ENCODE measurements at regions not wholly inside any gene's neighbourhood (a gene's known extent, or its start where the extent isn't known, plus 50 kb on each side); places are given as distances from the start of the nearest gene placed in this dataset.

GRCh38 chr5:104706600-104706999 lies 1144.0 kb upstream of the NUDT12 start:
- ChIA-PET CTCF (no interaction called here), POLR2A (no interaction called here)
- FAIRE-seq (no peak), DNase-seq (ENCODE audit: low read depth, low spot score) (no peak)
- TF ChIP-seq CTCF (IDR thresholded peaks at IDR 0.05; ENCODE audit: extremely low read depth in 1 of 2, insufficient read depth in 1 of 2, low read depth in 1 of 2, low read length in 2 of 2) (no peak), POLR2AphosphoS5 (IDR thresholded peaks at IDR 0.05; ENCODE audit: insufficient read depth, low read depth, low read length) (no peak), JUN (IDR thresholded peaks at IDR 0.05; ENCODE audit: borderline replicate concordance, insufficient read depth, insufficient read length, low read depth) (no peak), FOS (IDR thresholded peaks at IDR 0.05; ENCODE audit: borderline replicate concordance, insufficient read depth, low read length) (no peak), MYC (IDR thresholded peaks at IDR 0.05; ENCODE audit: low read depth, low read length) (no peak), POLR2A (IDR thresholded peaks at IDR 0.05; ENCODE audit: low read depth, low read length) (no peak), MAX (IDR thresholded peaks at IDR 0.05; ENCODE audit: insufficient read depth, insufficient read length) (no peak), EZH2 (IDR thresholded peaks at IDR 0.05; ENCODE audit: borderline replicate concordance, low read depth, low read length, severe bottlenecking) (no peak), GATA2 (IDR thresholded peaks at IDR 0.05; ENCODE audit: insufficient read depth, insufficient read length, low read depth, low read length) (no peak)
- Histone ChIP-seq H3K4me1 (ENCODE audit: control insufficient read depth, extremely low read depth, insufficient read depth, low read length) (peaks cover 26% of the 10 kb centered on the region), H2AFZ (ENCODE audit: low read depth, low read length) (no peak overlapping the region), H3K27ac (ENCODE audit: insufficient read depth, low read depth, low read length) (peak overlapping the region; percentile 67), H3K79me2 (ENCODE audit: control insufficient read depth, insufficient read depth, low read length) (no peaks in the 10 kb centered on the region), H3K9me3 (replicated peaks; ENCODE audit: control insufficient read depth, insufficient read depth, low read length) (no peaks in the 10 kb centered on the region), H3K9ac (replicated peaks; ENCODE audit: extremely low read depth, insufficient read depth, low read length) (no peak overlapping the region), H3K9me1 (replicated peaks; ENCODE audit: control insufficient read depth, extremely low read depth, insufficient read depth, low read length) (no peaks in the 10 kb centered on the region), H3K27me3 (ENCODE audit: control insufficient read depth in 2 of 2, insufficient read depth in 2 of 2, low read length in 2 of 2) (no peaks in the 10 kb centered on the region), H3K36me3 (ENCODE audit: control insufficient read depth in 2 of 2, extremely low read depth in 1 of 2, insufficient read depth in 2 of 2, low read length in 2 of 2) (no peaks in the 10 kb centered on the region), H3K4me2 (ENCODE audit: insufficient read depth, low read length) (no peak overlapping the region), H3K4me3 (replicated peaks in 1 of 3; ENCODE audit: insufficient read depth in 1 of 3, low read depth in 1 of 3, low read length in 3 of 3) (no peak overlapping the region), H4K20me1 (replicated peaks; ENCODE audit: control insufficient read depth, extremely low read depth, insufficient read depth, low read length) (no peaks in the 10 kb centered on the region)
- no TSS peak for BruUV-seq (replicated peaks)
- intact Hi-C loops (cut with micrococcal nuclease) = no loop called here
- dilution Hi-C loops (cut with MboI; ENCODE audit: extremely low pct_ligation_motif_present, low sequenced_read_pairs) = no loop called here

All from endothelial cell of umbilical vein (primary cell).